HCT116 (cell line): ENCODE measurements at regions not wholly inside any gene's neighbourhood (a gene's known extent, or its start where the extent isn't known, plus 50 kb on each side); places are given as distances from the start of the nearest gene placed in this dataset.

Source experiments
- ATAC-seq: fragments of 200-7000 bp; cut with Tn5 transposase; 2 replicates; pipeline ENCODE4 v1.9.1; 2020; ENCODE audit warnings: mild to moderate bottlenecking, moderate library complexity
- BruUV-seq: library from RNA; stranded (reverse); fragments of 400-500 nt; replicated peaks from 2 replicates; lab custom pipeline; 2021; lab: Mats Ljungman, UMichigan
- CTCF ChIA-PET: fragments of 300-600 bp; sonication (Branson Sonifier 250); formaldehyde crosslinking; loops from one replicate; lab custom pipeline; 2021; ENCODE audit warnings: antibody characterized with exemption; lab: Charles Lee
- POLR2A ChIA-PET: fragments of 300-600, 350-600 bp; sonication (Branson Sonifier 250); formaldehyde crosslinking; loops from one replicate; lab custom pipeline; 2021; ENCODE audit warnings: antibody characterized with exemption; lab: Charles Lee
- RAD21 ChIA-PET, 2 experiments: fragments of 300-600 bp; sonication (Branson Sonifier 250); formaldehyde crosslinking; loops; one replicate each; lab custom pipeline; 2023; ENCODE audit warnings: low total read pairs in 2 of 2; ENCODE audit not compliant: uncharacterized antibody in 2 of 2, unreplicated experiment in 2 of 2, low non-redundant PET in 1 of 2; lab: Charles Lee
- DNase-seq: peaks from one replicate; pipeline ENCODE4 v3.0.0-alpha.2; 2010; ENCODE audit warnings: low read depth, low spot score
- H2AFZ ChIP-seq: fragments of 200-600 bp; shearing (Covaris generic), sonication (generic); 2 replicates; pipeline ENCODE4 v1.6.1; 2017; ENCODE audit warnings: low read depth, mixed run types, mixed read lengths, antibody characterized with exemption, low read length; ENCODE audit not compliant: poor library complexity, severe bottlenecking
- H3K27ac ChIP-seq: 2 replicates; pipeline ENCODE4 v1.5.1; 2012; ENCODE audit warnings: low read depth, low read length
- H3K27me3 ChIP-seq: fragments of 200-600 bp; sonication (generic); 2 replicates; pipeline ENCODE4 v1.6.1; 2016; ENCODE audit warnings: mixed run types, low read length, mixed read lengths; ENCODE audit not compliant: insufficient read depth
- H3K36me3 ChIP-seq, 2 experiments: fragments of 200-500 bp in 1 of 2; fragments of 200-600 bp in 1 of 2; sonication (Bioruptor generic) in 1 of 2; sonication (generic) in 1 of 2; 2 replicates each; pipeline versions ENCODE4 v1.5.1 to v1.6.1; 2014 to 2016; ENCODE audit warnings: low read length in 2 of 2, inconsistent platforms in 1 of 2, mixed read lengths in 1 of 2, mixed run types in 1 of 2; ENCODE audit not compliant: insufficient read depth in 2 of 2, control insufficient read depth in 1 of 2
- H3K4me1 ChIP-seq, 2 experiments: fragments of 200-600 bp in 1 of 2; sonication (generic) in 1 of 2; 2 replicates each; pipeline versions ENCODE4 v1.5.1 to v1.6.1; 2012 to 2017; ENCODE audit warnings: low read length in 2 of 2, inconsistent platforms in 1 of 2, mild to moderate bottlenecking in 1 of 2, mixed read lengths in 1 of 2, mixed run types in 1 of 2, moderate library complexity in 1 of 2; ENCODE audit not compliant: insufficient read depth in 2 of 2, control insufficient read depth in 1 of 2
- H3K4me2 ChIP-seq: fragments of 200-600 bp; sonication (generic); 2 replicates; pipeline ENCODE4 v1.6.1; 2017; ENCODE audit warnings: mixed run types, low read length, mixed read lengths
- H3K4me3 ChIP-seq, 2 experiments: fragments of 200-600 bp in 1 of 2; sonication (generic) in 1 of 2; replicated peaks in 1 of 2; 2 replicates each; pipeline ENCODE4 v1.5.1; 2011 to 2016; ENCODE audit warnings: low read length in 2 of 2, control low read depth in 1 of 2, low read depth in 1 of 2, mild to moderate bottlenecking in 1 of 2, mixed read lengths in 1 of 2, mixed run types in 1 of 2
- H3K79me2 ChIP-seq: fragments of 200-600 bp; sonication (generic); 2 replicates; pipeline ENCODE4 v1.6.1; 2017; ENCODE audit warnings: mild to moderate bottlenecking, mixed run types, low read length, moderate library complexity, mixed read lengths; ENCODE audit not compliant: insufficient read depth
- H3K9ac ChIP-seq: fragments of 200-600 bp; sonication (generic); 2 replicates; pipeline ENCODE4 v1.6.1; 2016; ENCODE audit warnings: low read length, mixed read lengths
- H3K9me2 ChIP-seq: fragments of 200-600 bp; sonication (generic), shearing (Covaris generic); 2 replicates; pipeline ENCODE4 v1.6.1; 2017; ENCODE audit warnings: mixed run types, mild to moderate bottlenecking, moderate library complexity; ENCODE audit not compliant: insufficient read depth
- H3K9me3 ChIP-seq, 2 experiments: fragments of 200-500 bp in 1 of 2; fragments of 200-600 bp in 1 of 2; sonication (Bioruptor generic) in 1 of 2; sonication (generic) in 1 of 2; 2 replicates each; pipeline ENCODE4 v1.6.1; 2014 to 2017; ENCODE audit warnings: low read length in 2 of 2, mixed read lengths in 2 of 2, inconsistent platforms in 1 of 2, low read depth in 1 of 2, mild to moderate bottlenecking in 1 of 2, mixed run types in 1 of 2, moderate library complexity in 1 of 2; ENCODE audit not compliant: control insufficient read depth in 1 of 2, insufficient read depth in 1 of 2
- H4K20me1 ChIP-seq: fragments of 200-600 bp; sonication (generic), shearing (Covaris generic); 2 replicates; pipeline ENCODE4 v1.6.1; 2017; ENCODE audit warnings: mixed run types, mild to moderate bottlenecking, moderate library complexity; ENCODE audit not compliant: insufficient read depth
- CBX3 ChIP-seq: IDR thresholded peaks from 2 replicates; pipeline ENCODE4 v1.6.1; 2012; ENCODE audit warnings: low read depth
- CEBPB ChIP-seq: IDR thresholded peaks from 2 replicates; pipeline ENCODE4 v1.6.1; 2012; ENCODE audit warnings: low read depth
- ELF1 ChIP-seq: IDR thresholded peaks from 2 replicates; pipeline ENCODE4 v1.6.1; 2012; ENCODE audit warnings: low read depth, borderline replicate concordance
- EZH2 ChIP-seq: fragments of 200-600 bp; sonication (generic); IDR thresholded peaks from 2 replicates; pipeline ENCODE4 v1.6.1; 2017; ENCODE audit warnings: antibody characterized with exemption, mixed run types
- EZH2phosphoT487 ChIP-seq: fragments of 200-600 bp; IDR thresholded peaks from 2 replicates; pipeline ENCODE4 v1.6.1; 2018; ENCODE audit warnings: antibody characterized with exemption, borderline replicate concordance
- FOSL1 ChIP-seq: IDR thresholded peaks from 2 replicates; pipeline ENCODE4 v1.6.1; 2012; ENCODE audit warnings: low read depth
- JUND ChIP-seq: IDR thresholded peaks from 2 replicates; pipeline ENCODE4 v1.6.1; 2012
- POLR2A ChIP-seq: IDR thresholded peaks from 2 replicates; pipeline ENCODE4 v1.7.0; 2011; ENCODE audit warnings: borderline replicate concordance; ENCODE audit not compliant: insufficient read depth, insufficient read length; ENCODE audit errors: extremely low read depth
- SRF ChIP-seq: IDR thresholded peaks from 2 replicates; pipeline ENCODE4 v1.6.1; 2012; ENCODE audit warnings: low read depth
- TCF7L2 ChIP-seq: IDR thresholded peaks from 2 replicates; pipeline ENCODE4 v1.7.0; 2011; ENCODE audit warnings: borderline replicate concordance, inconsistent platforms; ENCODE audit not compliant: insufficient read depth, insufficient read length; ENCODE audit errors: extremely low read depth
- ZFX ChIP-seq: fragments of 450-650 bp; IDR thresholded peaks from 2 replicates; pipeline ENCODE4 v1.6.1; 2017
- intact Hi-C: fragments of 100-400 bp; cut with micrococcal nuclease; formaldehyde crosslinking; loops from 2 replicates; pipeline ENCODE4 v1.10.0; 2022
- TF ChIP-seq, protein P1 (sequence below): IDR thresholded peaks from 2 replicates; pipeline ENCODE4 v1.6.1; 2012
- TF ChIP-seq, protein P2 (sequence below): IDR thresholded peaks from 2 replicates; pipeline ENCODE4 v1.6.1; 2012
- TF ChIP-seq, protein P3 (sequence below): IDR thresholded peaks from 2 replicates; pipeline ENCODE4 v1.6.1; 2012; ENCODE audit warnings: low read depth
- TF ChIP-seq, protein P4 (sequence below): IDR thresholded peaks from 2 replicates; pipeline ENCODE4 v1.6.1; 2011; ENCODE audit warnings: mild to moderate bottlenecking, low read length, moderate library complexity; ENCODE audit not compliant: insufficient replicate concordance; ENCODE audit errors: extremely low read depth

DNA sequence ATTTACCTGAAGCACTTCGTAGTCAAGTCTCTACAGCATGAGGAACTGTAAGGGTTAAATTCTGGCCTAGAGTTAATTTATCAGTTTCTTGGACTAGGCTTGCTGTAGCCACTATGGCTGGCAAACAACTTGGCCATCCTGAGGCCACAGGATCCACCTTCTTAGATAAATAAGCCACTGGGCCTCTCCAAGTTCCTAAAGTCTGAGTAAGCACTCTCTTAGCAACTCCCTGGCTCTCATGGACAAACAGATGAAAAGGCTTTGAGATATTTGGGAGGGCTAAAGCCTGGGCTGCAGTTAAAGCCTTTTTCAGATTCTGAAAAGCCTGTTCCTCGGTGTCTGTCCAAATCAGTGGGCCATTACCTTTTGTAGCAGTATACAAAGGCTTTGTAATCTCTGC is 675.0 kb downstream of the TMEM121 start:
- CTCF ChIA-PET: no interaction called here
- intact Hi-C loops: no loop called here
- H3K27me3 ChIP-seq: no peaks in the 10 kb centered on the region
- RAD21 ChIA-PET: no interaction called here
- no TSS peak for BruUV-seq
- H3K9ac ChIP-seq: no peak overlapping the region
- no peaks in the 10 kb centered on the region; a peak in 1 of 4 replicates for H3K9me3 ChIP-seq
- ATAC-seq: no peak
- no peak for TF ChIP-seq CBX3
- TF ChIP-seq JUND: no peak
- no peak for TF ChIP-seq ZFX
- no peaks in the 10 kb centered on the region for H3K79me2 ChIP-seq
- DNase-seq: no peak
- no peaks in the 10 kb centered on the region for H3K36me3 ChIP-seq
- H3K9me2 ChIP-seq: no peaks in the 10 kb centered on the region
- no peaks in the 10 kb centered on the region for H4K20me1 ChIP-seq
- H3K4me1 ChIP-seq: no peaks in the 10 kb centered on the region
- no peak overlapping the region for H3K27ac ChIP-seq
- POLR2A ChIA-PET: no interaction called here
- no peak overlapping the region for H3K4me3 ChIP-seq
- no peak overlapping the region for H3K4me2 ChIP-seq
- H2AFZ ChIP-seq: no peak overlapping the region

DNA sequence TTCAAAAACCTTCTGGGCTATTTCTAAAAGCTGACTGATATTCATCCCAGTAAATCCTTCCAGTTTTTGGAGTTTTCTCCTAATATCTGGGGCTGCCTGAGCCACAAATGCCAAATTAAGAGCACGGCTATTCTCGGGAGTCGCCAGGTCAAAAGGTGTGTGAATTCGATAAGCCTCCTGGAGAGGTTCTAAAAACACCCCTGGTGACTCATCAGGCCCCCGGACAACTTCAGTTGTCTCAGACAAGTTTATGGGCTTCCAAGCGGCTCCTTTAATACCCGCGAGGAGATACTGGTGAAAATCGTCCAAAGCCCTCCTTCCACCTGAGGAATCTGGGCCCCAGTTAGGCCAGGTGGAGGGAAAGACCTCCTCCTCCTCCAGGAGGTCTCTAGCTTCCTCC is 677.1 kb downstream of the TMEM121 start:
- no peaks in the 10 kb centered on the region for H3K4me1 ChIP-seq
- H3K9ac ChIP-seq: no peak overlapping the region
- BruUV-seq: no TSS peak
- H3K4me2 ChIP-seq: no peak overlapping the region
- H4K20me1 ChIP-seq: no peaks in the 10 kb centered on the region
- H3K9me3 ChIP-seq: no peaks in the 10 kb centered on the region; a peak in 1 of 4 replicates
- ATAC-seq (no peak), DNase-seq (no peak)
- H3K79me2 ChIP-seq: no peaks in the 10 kb centered on the region
- ChIA-PET POLR2A (no interaction called here), CTCF (no interaction called here), RAD21 (no interaction called here)
- H3K9me2 ChIP-seq: no peaks in the 10 kb centered on the region
- no peak overlapping the region for H3K27ac ChIP-seq
- H2AFZ ChIP-seq: no peak overlapping the region
- H3K36me3 ChIP-seq: no peaks in the 10 kb centered on the region
- H3K4me3 ChIP-seq: no peak overlapping the region
- H3K27me3 ChIP-seq: no peaks in the 10 kb centered on the region
- intact Hi-C loops: no loop called here
- no peak for TF ChIP-seq CEBPB
- TF ChIP-seq CBX3: no peak
- TF ChIP-seq ZFX: no peak
- TF ChIP-seq, protein P1, sequence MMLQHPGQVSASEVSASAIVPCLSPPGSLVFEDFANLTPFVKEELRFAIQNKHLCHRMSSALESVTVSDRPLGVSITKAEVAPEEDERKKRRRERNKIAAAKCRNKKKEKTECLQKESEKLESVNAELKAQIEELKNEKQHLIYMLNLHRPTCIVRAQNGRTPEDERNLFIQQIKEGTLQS: no peak
- TF ChIP-seq EZH2: no peak
- TF ChIP-seq SRF: no peak
- TF ChIP-seq, protein P2, sequence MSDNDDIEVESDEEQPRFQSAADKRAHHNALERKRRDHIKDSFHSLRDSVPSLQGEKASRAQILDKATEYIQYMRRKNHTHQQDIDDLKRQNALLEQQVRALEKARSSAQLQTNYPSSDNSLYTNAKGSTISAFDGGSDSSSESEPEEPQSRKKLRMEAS: no peak
- TF ChIP-seq JUND: no peak
- TF ChIP-seq, protein P3, sequence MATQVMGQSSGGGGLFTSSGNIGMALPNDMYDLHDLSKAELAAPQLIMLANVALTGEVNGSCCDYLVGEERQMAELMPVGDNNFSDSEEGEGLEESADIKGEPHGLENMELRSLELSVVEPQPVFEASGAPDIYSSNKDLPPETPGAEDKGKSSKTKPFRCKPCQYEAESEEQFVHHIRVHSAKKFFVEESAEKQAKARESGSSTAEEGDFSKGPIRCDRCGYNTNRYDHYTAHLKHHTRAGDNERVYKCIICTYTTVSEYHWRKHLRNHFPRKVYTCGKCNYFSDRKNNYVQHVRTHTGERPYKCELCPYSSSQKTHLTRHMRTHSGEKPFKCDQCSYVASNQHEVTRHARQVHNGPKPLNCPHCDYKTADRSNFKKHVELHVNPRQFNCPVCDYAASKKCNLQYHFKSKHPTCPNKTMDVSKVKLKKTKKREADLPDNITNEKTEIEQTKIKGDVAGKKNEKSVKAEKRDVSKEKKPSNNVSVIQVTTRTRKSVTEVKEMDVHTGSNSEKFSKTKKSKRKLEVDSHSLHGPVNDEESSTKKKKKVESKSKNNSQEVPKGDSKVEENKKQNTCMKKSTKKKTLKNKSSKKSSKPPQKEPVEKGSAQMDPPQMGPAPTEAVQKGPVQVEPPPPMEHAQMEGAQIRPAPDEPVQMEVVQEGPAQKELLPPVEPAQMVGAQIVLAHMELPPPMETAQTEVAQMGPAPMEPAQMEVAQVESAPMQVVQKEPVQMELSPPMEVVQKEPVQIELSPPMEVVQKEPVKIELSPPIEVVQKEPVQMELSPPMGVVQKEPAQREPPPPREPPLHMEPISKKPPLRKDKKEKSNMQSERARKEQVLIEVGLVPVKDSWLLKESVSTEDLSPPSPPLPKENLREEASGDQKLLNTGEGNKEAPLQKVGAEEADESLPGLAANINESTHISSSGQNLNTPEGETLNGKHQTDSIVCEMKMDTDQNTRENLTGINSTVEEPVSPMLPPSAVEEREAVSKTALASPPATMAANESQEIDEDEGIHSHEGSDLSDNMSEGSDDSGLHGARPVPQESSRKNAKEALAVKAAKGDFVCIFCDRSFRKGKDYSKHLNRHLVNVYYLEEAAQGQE: no peak
- no peak for TF ChIP-seq FOSL1
- TF ChIP-seq EZH2phosphoT487: no peak
- TF ChIP-seq ELF1: no peak
- no peak for TF ChIP-seq POLR2A
- TF ChIP-seq TCF7L2: no peak
- TF ChIP-seq, protein P4, sequence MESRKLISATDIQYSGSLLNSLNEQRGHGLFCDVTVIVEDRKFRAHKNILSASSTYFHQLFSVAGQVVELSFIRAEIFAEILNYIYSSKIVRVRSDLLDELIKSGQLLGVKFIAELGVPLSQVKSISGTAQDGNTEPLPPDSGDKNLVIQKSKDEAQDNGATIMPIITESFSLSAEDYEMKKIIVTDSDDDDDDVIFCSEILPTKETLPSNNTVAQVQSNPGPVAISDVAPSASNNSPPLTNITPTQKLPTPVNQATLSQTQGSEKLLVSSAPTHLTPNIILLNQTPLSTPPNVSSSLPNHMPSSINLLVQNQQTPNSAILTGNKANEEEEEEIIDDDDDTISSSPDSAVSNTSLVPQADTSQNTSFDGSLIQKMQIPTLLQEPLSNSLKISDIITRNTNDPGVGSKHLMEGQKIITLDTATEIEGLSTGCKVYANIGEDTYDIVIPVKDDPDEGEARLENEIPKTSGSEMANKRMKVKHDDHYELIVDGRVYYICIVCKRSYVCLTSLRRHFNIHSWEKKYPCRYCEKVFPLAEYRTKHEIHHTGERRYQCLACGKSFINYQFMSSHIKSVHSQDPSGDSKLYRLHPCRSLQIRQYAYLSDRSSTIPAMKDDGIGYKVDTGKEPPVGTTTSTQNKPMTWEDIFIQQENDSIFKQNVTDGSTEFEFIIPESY: no peak
